Keratinocyte (primary cell): ENCODE measurements at regions not wholly inside any gene's neighbourhood (a gene's known extent, or its start where the extent isn't known, plus 50 kb on each side); places are given as distances from the start of the nearest gene placed in this dataset.

Source experiments
- CTCF ChIP-seq, 3 experiments: IDR thresholded peaks in 1 of 3; conservative IDR thresholded peaks in 1 of 3; optimal IDR thresholded peaks in 1 of 3; 2 replicates in 2 of 3; 3 replicates in 1 of 3; pipeline versions ENCODE3 to v1.5.1; 2011; ENCODE audit warnings: low read length in 3 of 3, mild to moderate bottlenecking in 3 of 3, moderate library complexity in 2 of 3, control low read depth in 1 of 3, inconsistent platforms in 1 of 3; ENCODE audit not compliant: insufficient read depth in 2 of 3; ENCODE audit errors: extremely low read depth in 1 of 3
- EZH2 ChIP-seq: IDR thresholded peaks from one replicate; pipeline ENCODE4 v1.6.1; 2012; ENCODE audit warnings: inconsistent platforms, mild to moderate bottlenecking, low read length, moderate library complexity

- TF ChIP-seq CTCF (optimal IDR thresholded peaks at IDR 0.05 in 1 of 3, IDR thresholded peaks at IDR 0.05 in 1 of 3, conservative IDR thresholded peaks at IDR 0.05 in 1 of 3; ENCODE audit: extremely low read depth in 1 of 3, insufficient read depth in 2 of 3, low read length in 3 of 3) (no peak), EZH2 (no peak)
Measured at GRCh38 chr12:17348311-17348710, 741.7 kb downstream of the RERGL start.
